GM18858 (cell line): ENCODE measurements at regions not wholly inside any gene's neighbourhood (a gene's known extent, or its start where the extent isn't known, plus 50 kb on each side); places are given as distances from the start of the nearest gene placed in this dataset.
"Not testable (repeated sequence)": the region's sequence is repeated elsewhere in the genome, so short reads cannot be mapped to it uniquely, and the experiment has no call there.

ENCODE experiments used
- ATAC-seq: cut with Tn5 transposase; IDR thresholded peaks from one replicate; pipeline ENCODE4 v1.9.1; 2021; ENCODE audit not compliant: unreplicated experiment

- ATAC-seq: not testable (repeated sequence)
Measured at GRCh38 chr4:11996581-11996980, 567.9 kb upstream of the HS3ST1 start.

GRCh38 chr4:11976726-11977263 is 548.1 kb upstream of the HS3ST1 start:
- no peak for ATAC-seq

GRCh38 chr4:11973270-11973669 is 544.6 kb upstream of the HS3ST1 start:
- ATAC-seq: no peak

GRCh38 chr4:11970754-11971153 is 542.1 kb upstream of the HS3ST1 start:
- no peak for ATAC-seq

GRCh38 chr4:11966782-11967181 is 538.1 kb upstream of the HS3ST1 start:
- ATAC-seq: no peak

GRCh38 chr4:11954093-11954492 is 525.4 kb upstream of the HS3ST1 start:
- ATAC-seq: no peak

- ATAC-seq: no peak
Measured at GRCh38 chr4:11949355-11949754, 520.7 kb upstream of the HS3ST1 start.

- not testable (repeated sequence) for ATAC-seq
Measured at GRCh38 chr4:11947629-11948028, 518.9 kb upstream of the HS3ST1 start.

- ATAC-seq: no peak
Measured at GRCh38 chr4:11937941-11938340, 509.2 kb upstream of the HS3ST1 start.

GRCh38 chr4:11931266-11931820 is 502.6 kb upstream of the HS3ST1 start:
- no peak for ATAC-seq

- ATAC-seq: no peak
Measured at GRCh38 chr4:11929080-11929479, 500.4 kb upstream of the HS3ST1 start.

GRCh38 chr4:11919316-11919715 is 490.6 kb upstream of the HS3ST1 start:
- no peak for ATAC-seq

- no peak for ATAC-seq
Measured at GRCh38 chr4:11914406-11914805, 485.7 kb upstream of the HS3ST1 start.

- ATAC-seq: no peak
Measured at GRCh38 chr4:11912886-11913285, 484.2 kb upstream of the HS3ST1 start.

- no peak for ATAC-seq
Measured at GRCh38 chr4:11910812-11911211, 482.1 kb upstream of the HS3ST1 start.

- ATAC-seq: no peak
Measured at GRCh38 chr4:11908712-11909111, 480.0 kb upstream of the HS3ST1 start.

GRCh38 chr4:11908205-11908604 is 479.5 kb upstream of the HS3ST1 start:
- no peak for ATAC-seq

GRCh38 chr4:11904846-11905739 is 476.4 kb upstream of the HS3ST1 start:
- ATAC-seq: no peak

- no peak for ATAC-seq
Measured at GRCh38 chr4:11904117-11904535, 475.4 kb upstream of the HS3ST1 start.

GRCh38 chr4:11901089-11901488 is 472.4 kb upstream of the HS3ST1 start:
- ATAC-seq: no peak

- ATAC-seq: no peak
Measured at GRCh38 chr4:11900359-11900758, 471.7 kb upstream of the HS3ST1 start.

GRCh38 chr4:11898796-11899195 is 470.1 kb upstream of the HS3ST1 start:
- no peak for ATAC-seq
